Stimulated activated naive B cell treated with anti-CD40 and anti-IgM and Interleukin-4, amounts not matched to agents 10 μg/mL and 1 μg/mL and 100 μg/mL, for 72 hours (primary cell): ENCODE measurements at regions not wholly inside any gene's neighbourhood (a gene's known extent, or its start where the extent isn't known, plus 50 kb on each side); places are given as distances from the start of the nearest gene placed in this dataset.
"Not testable (repeated sequence)": the region's sequence is repeated elsewhere in the genome, so short reads cannot be mapped to it uniquely, and the experiment has no call there.

Experiments used
- ATAC-seq, 2 donors: fragments of 150-1000 bp; cut with Tn5 transposase; replicated peaks; 2 replicates each; pipeline ENCODE4 v1.10.0; 2021; ENCODE audit warnings: moderate library complexity in 1 of 2
- DNase-seq: peaks from one replicate; pipeline ENCODE4 v3.0.0; 2021
- H3K27ac Mint-ChIP-seq: one replicate; pipeline ENCODE4 v1.8.0; 2022; ENCODE audit warnings: mild to moderate bottlenecking, mixed read lengths
- H3K27me3 Mint-ChIP-seq, 2 donors: one replicate each; pipeline ENCODE4 v1.8.0; 2022; ENCODE audit warnings: mixed read lengths in 2 of 2
- H3K36me3 Mint-ChIP-seq, 2 donors: one replicate each; pipeline ENCODE4 v1.8.0; 2022; ENCODE audit warnings: mixed read lengths in 2 of 2, mild to moderate bottlenecking in 1 of 2
- H3K4me1 Mint-ChIP-seq, 2 donors: one replicate each; pipeline ENCODE4 v1.8.0; 2022; ENCODE audit warnings: mixed read lengths in 2 of 2, mild to moderate bottlenecking in 1 of 2
- H3K4me3 Mint-ChIP-seq, 2 donors: one replicate each; pipeline ENCODE4 v1.8.0; 2022; ENCODE audit warnings: mild to moderate bottlenecking in 2 of 2, mixed read lengths in 2 of 2, moderate library complexity in 1 of 2
- H3K9me3 Mint-ChIP-seq, 2 donors: one replicate each; pipeline ENCODE4 v1.8.0; 2022; ENCODE audit warnings: mixed read lengths in 2 of 2, mild to moderate bottlenecking in 1 of 2

DNA sequence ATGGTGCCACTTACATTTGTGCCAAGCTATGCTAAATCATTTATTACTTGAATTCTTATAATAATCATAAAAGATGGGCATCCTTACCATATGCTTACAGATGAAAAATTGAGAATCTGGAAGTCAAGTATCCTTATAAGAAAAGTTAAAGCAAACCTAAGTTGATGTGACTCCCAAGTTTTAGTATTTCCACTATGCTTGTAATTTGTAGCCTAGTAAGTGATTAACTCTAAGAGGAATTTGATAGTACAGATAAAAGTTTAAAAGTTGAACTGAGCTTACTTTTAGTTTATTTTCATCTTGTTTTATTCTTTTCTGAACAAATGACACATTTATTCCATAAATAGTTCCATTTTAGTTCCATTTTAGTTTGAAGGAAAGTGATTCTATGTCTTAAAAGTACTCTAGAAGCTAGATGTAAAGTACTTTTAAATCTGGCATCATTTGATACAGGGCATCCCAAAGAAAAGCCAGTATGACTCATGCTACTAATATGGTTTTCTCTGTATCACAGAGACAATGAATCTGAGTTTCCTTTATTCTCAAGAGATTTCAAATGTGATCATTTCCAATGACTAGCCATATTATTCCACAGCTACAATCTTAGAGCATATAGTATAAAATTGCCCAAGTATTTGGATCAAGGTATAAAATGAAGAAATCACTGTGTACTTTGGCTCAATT, 596.0 kb downstream of the SLC16A7 start:
- Mint-ChIP-seq H3K4me1 (no peaks in the 10 kb centered on the region), H3K4me3 (no peak overlapping the region), H3K9me3 (no peaks in the 10 kb centered on the region), H3K27ac (no peak overlapping the region), H3K36me3 (no peaks in the 10 kb centered on the region), H3K27me3 (no peaks in the 10 kb centered on the region)
- DNase-seq (no peak), ATAC-seq (no peak)

DNA sequence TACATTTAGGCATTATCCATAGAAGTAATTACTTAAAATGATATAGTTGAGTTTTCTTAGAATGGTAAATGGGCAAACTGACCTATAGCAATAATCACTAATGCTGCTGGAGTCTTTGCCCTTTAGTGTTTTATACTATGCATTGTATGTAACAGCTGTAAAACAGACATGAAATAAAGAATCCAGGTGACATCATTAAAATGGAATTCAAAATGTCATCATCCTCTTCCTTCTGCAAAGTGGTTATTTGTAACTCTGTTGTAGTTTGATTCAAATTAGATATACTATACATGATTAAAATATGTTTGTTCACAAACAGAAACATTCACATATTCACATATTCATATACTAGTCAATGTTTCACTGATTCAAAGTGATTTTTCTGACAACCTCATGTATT, 598.8 kb downstream of the SLC16A7 start:
- H3K9me3 Mint-ChIP-seq = peaks cover 0 to 3% of the 10 kb centered on the region in 2 donors
- no peak overlapping the region for H3K4me3 Mint-ChIP-seq
- DNase-seq (no peak), ATAC-seq (no peak)
- no peaks in the 10 kb centered on the region for H3K4me1 Mint-ChIP-seq
- H3K36me3 Mint-ChIP-seq = no peaks in the 10 kb centered on the region
- no peak overlapping the region for H3K27ac Mint-ChIP-seq
- H3K27me3 Mint-ChIP-seq = no peaks in the 10 kb centered on the region

DNA sequence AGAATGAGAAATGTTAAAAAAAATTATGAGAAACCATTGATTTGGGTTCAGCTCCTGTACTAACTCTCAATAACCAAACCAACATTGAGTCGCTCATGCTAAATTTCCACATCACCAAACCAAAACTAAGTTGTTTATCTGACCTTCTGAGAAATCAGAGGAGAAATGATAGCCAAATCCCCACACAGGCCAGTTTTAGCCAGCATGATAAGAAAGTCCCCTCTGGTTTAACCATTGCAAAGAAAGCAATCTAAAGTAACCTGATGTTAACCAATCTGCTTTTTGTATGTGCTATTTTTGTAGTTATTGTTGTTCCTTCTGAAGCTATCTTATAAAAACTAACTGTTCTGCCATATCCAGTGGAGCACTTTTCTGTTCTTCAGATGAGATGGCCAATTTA, 599.7 kb downstream of the SLC16A7 start:
- ATAC-seq = no peak
- H3K4me1 Mint-ChIP-seq = no peaks in the 10 kb centered on the region
- H3K27me3 Mint-ChIP-seq = no peaks in the 10 kb centered on the region
- H3K36me3 Mint-ChIP-seq = no peaks in the 10 kb centered on the region
- no peak overlapping the region for H3K4me3 Mint-ChIP-seq
- H3K9me3 Mint-ChIP-seq = peaks cover 0 to 3% of the 10 kb centered on the region in 2 donors
- no peak for DNase-seq
- H3K27ac Mint-ChIP-seq = no peak overlapping the region

DNA sequence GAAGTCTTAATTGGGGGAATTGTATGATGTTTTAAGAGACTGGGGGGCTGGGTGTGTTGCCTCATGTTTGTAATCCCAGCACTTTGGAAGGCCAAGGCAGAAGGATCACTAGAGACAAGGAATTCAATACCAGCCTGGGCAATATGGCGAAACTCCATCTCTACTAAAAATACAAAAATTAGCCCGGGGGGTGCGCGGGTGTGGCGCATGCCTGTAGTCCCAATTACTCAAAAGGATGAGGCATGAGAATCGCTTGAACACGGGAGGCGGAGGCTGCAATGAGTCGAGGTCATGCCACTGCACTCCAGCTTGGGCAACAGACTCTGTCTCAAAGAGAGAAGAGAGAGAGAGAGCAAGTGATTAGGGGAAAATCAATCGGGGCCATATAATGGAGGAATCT, 600.5 kb downstream of the SLC16A7 start:
- no peaks in the 10 kb centered on the region for H3K36me3 Mint-ChIP-seq
- H3K4me1 Mint-ChIP-seq = no peaks in the 10 kb centered on the region
- H3K27ac Mint-ChIP-seq = no peak overlapping the region
- H3K4me3 Mint-ChIP-seq = no peak overlapping the region
- DNase-seq (no peak), ATAC-seq (no peak)
- peaks cover 0 to 3% of the 10 kb centered on the region in 2 donors for H3K9me3 Mint-ChIP-seq
- no peaks in the 10 kb centered on the region for H3K27me3 Mint-ChIP-seq

DNA sequence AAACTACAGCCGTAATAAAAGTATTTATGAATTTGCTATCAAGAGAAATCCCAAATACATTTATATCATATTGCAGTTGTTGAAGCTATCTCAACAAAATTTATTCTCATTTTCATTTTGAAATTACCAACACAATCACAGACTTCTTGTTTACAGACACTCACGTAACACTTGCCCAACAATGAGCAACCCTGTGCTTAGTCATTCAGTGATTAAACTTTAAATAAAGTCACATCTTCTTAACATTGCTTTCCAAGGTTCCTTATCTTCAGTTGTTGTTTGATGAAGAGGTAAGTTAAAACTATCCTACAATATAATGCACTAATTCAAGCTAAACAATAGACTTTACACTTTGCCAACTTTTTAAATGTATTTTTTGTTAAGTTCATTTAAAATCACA, 601.8 kb downstream of the SLC16A7 start:
- Mint-ChIP-seq H3K27ac (no peak overlapping the region), H3K9me3 (peaks cover 0 to 3% of the 10 kb centered on the region in 2 donors), H3K27me3 (no peaks in the 10 kb centered on the region), H3K36me3 (no peaks in the 10 kb centered on the region), H3K4me1 (no peaks in the 10 kb centered on the region), H3K4me3 (no peak overlapping the region)
- no peak for ATAC-seq
- no peak for DNase-seq

DNA sequence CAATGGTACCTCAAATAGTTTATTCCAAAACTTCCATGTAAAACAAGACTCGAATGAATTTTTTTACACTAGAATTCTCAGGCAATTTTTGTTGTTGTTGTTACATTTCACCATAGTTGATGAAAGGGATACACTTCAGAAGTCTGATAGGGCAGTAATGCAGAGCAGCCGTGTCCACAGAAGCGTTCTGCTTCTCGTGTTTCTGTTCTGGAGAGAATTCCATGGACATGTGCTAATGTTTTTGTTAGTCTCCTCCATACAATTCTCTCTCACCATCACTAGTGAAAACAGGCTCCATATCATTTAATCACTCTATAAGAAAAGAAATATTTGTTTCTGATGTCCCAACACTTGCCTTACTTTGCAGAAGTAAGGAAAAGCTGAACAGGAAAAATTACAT, 606.1 kb downstream of the SLC16A7 start:
- Mint-ChIP-seq H3K9me3 (peaks cover 0 to 7% of the 10 kb centered on the region in 2 donors), H3K36me3 (no peaks in the 10 kb centered on the region), H3K4me3 (no peak overlapping the region), H3K27ac (no peak overlapping the region), H3K27me3 (no peaks in the 10 kb centered on the region), H3K4me1 (no peaks in the 10 kb centered on the region)
- no peak for DNase-seq
- ATAC-seq = no peak

DNA sequence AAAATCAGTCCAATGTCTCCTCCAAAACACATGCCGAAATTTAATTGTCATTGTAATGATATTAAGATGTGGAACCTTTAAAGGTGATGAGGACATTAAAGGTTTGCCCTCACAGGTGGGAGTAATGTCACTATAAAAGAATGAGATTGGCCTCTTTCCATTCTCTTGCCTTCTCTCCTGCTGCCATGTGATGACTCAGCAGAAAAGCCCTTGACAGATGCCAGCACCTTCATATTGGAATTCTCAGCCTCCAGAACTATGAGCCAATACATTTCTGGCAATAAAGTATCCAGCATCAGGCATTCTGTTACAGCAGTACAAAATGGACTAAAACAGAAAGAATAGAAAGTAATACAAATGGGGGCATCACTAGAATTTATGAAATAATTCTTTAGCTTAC, 609.7 kb downstream of the SLC16A7 start:
- ATAC-seq (no peak), DNase-seq (no peak)
- Mint-ChIP-seq H3K9me3 (peaks cover 0 to 4% of the 10 kb centered on the region in 2 donors), H3K4me3 (no peak overlapping the region), H3K36me3 (no peaks in the 10 kb centered on the region), H3K4me1 (no peaks in the 10 kb centered on the region), H3K27ac (no peak overlapping the region), H3K27me3 (no peaks in the 10 kb centered on the region)

DNA sequence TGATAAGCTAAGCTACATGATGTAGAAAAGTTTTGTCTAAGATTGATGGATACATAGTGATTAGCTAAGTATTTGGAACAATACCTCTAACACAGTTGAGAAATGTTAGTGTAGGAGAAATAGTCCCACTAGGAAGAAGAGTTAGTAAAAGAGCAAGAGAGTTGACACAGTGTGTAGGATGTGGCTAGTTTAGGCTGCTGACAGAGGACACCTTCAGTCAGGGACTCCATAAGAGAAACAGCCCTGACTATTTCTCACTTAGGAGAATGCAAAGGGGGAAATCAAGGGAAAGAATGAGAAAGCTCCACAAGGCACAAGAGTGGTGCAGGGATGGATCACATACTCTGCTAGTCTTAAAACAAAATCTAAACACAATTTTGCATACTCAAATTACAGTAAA, 613.7 kb downstream of the SLC16A7 start:
- Mint-ChIP-seq H3K36me3 (no peaks in the 10 kb centered on the region), H3K4me1 (no peaks in the 10 kb centered on the region), H3K27ac (no peak overlapping the region), H3K9me3 (peaks cover 4 to 6% of the 10 kb centered on the region in 2 donors), H3K27me3 (no peaks in the 10 kb centered on the region), H3K4me3 (no peak overlapping the region)
- DNase-seq (no peak), ATAC-seq (no peak)

DNA sequence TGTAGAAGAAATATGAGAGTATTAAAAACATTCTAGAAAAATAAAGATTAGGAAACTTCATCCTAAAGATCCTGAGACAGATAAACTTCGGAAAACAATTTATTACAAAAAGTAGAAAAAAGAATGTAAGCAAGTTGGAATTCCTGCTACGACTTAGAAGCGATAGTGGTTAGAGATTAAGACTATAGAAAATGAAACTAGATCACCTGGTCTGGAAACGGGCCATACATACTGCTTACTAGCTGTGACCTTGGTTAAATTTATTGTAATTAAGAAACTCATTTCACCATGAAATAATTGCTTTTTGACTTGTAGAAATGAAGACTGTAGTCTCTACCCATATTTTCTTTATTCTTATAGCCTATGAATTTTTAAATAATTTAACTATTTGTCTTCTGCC, 614.1 kb downstream of the SLC16A7 start:
- peaks cover 4 to 8% of the 10 kb centered on the region in 2 donors for H3K9me3 Mint-ChIP-seq
- no peaks in the 10 kb centered on the region for H3K27me3 Mint-ChIP-seq
- no peak overlapping the region for H3K4me3 Mint-ChIP-seq
- H3K4me1 Mint-ChIP-seq = no peaks in the 10 kb centered on the region
- DNase-seq (no peak), ATAC-seq (no peak)
- no peaks in the 10 kb centered on the region for H3K36me3 Mint-ChIP-seq
- no peak overlapping the region for H3K27ac Mint-ChIP-seq

DNA sequence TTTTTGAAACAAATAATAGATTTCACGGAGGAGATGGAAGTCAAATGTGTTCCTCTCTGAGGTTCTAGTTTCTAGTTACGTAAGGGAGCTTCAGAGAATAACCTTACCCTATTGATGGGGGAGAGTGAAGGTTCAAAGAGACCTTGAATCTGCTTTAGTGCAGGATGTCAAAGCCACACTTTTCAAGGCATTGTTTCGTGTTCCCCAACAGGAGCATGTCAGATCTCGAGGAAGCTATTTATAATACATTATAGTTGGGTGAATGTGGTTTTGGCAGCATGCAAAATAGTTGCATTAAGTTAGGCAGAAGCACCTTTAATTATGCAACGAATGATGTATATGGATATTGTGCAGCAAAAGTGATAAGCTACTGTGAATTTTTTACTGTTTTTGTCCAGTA, 614.9 kb downstream of the SLC16A7 start:
- ATAC-seq (no peak), DNase-seq (no peak)
- H3K9me3 Mint-ChIP-seq = peaks cover 4 to 10% of the 10 kb centered on the region in 2 donors
- no peaks in the 10 kb centered on the region for H3K36me3 Mint-ChIP-seq
- no peaks in the 10 kb centered on the region for H3K27me3 Mint-ChIP-seq
- no peaks in the 10 kb centered on the region for H3K4me1 Mint-ChIP-seq
- no peak overlapping the region for H3K4me3 Mint-ChIP-seq
- no peak overlapping the region for H3K27ac Mint-ChIP-seq

DNA sequence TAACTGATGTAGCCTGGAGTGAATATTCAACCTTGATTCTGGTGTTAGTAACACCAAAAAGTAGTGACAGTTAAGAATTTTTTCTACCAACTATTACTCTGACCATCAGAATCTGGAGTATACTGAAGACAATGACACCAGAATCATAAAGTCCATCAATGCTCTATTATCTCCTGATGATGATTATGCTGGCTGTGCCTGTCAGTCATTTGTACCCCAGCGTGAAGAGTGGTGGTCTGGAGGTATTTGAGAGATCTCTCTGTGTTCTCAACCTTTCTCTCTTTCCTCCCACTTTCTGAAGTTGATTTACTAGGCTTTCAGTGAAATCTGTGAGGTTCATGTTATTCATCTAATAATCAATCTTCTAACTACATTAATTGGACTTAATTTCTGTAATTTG, 615.4 kb downstream of the SLC16A7 start:
- Mint-ChIP-seq H3K27ac (no peak overlapping the region), H3K4me3 (no peak overlapping the region), H3K9me3 (peaks cover 4 to 10% of the 10 kb centered on the region in 2 donors), H3K4me1 (no peaks in the 10 kb centered on the region), H3K27me3 (no peaks in the 10 kb centered on the region), H3K36me3 (no peaks in the 10 kb centered on the region)
- DNase-seq (no peak), ATAC-seq (no peak)

DNA sequence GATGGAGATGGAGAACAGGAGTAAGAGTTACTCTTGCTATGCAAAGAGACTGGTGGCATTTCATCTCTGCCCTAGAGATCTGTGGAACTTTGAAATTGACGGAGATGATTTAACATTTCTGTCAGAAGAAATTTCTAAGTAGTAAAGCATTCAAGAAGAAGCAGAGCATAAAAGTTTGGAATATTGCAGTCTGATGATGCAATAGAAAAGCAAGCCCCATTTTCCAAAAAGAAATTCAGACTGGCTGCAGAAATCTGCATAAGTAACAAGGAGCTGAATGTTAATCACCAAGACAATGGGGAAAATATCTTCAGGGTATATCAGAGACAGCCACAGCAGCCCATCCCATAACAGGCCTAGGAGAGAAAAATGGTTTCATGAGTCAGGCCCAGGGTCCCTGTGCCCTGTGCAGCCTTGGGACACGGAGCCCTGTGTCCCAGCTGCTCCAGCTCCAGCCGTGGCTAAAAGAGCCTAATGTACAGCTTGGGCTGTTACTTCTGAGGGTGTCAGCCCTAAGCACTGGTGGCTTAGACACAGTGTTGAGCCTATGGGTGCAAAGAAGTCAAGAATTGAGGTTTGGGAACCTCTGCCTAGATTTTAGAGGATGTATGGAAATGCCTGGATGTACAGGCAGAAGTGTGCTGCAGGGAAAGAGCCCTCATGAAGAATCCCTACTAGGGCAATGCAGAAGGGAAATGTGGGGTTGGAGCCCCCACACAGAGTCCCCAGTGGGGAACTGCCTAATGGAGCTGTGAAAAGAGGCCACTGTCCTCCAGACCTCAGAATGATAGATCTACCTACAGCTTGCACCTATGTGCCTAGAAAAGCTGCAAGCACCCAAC, 616.6 kb downstream of the SLC16A7 start:
- Mint-ChIP-seq H3K4me3 (no peak overlapping the region), H3K36me3 (no peaks in the 10 kb centered on the region), H3K27ac (no peak overlapping the region), H3K27me3 (no peaks in the 10 kb centered on the region), H3K9me3 (peaks cover 4 to 10% of the 10 kb centered on the region in 2 donors), H3K4me1 (no peaks in the 10 kb centered on the region)
- no peak for DNase-seq
- ATAC-seq = no peak

DNA sequence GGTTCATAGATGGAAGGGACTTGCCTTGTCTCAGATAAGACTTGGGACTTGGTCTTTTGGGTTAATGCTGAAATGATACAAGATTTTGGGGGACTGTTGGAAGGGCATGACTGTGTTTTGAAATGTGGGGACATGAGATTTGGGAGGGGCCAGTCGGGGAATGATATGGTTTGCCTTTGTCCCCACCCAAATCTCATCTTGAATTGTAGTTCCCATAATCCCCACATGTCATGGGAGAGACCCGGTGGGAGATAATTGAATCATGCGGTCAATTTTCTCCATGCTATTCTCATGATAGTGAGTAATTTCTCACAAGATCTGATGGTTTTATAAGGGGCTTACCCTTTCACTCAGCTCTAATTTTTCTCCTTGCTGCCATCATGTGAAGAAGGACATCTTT, 617.4 kb downstream of the SLC16A7 start:
- peaks cover 4 to 10% of the 10 kb centered on the region in 2 donors for H3K9me3 Mint-ChIP-seq
- not testable (repeated sequence) for H3K4me3 Mint-ChIP-seq

DNA sequence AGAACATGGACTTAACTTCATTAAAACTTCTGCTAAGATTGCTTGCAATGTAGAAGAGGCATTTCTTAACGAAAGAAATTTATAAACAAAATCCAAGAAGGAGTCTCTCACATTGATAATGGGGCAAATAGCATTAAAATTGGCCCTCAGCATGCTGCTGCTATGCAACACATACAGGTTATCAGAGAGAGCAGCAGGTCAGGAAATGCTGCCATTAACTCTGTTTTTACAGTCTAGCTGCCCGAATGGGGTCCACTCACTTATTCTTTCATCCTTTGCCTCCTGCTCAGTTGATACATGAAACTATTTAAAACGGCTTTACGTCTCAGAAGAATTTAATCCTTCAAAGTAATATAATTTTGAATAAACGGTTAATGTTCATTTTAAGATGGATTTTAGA, 620.4 kb downstream of the SLC16A7 start:
- Mint-ChIP-seq H3K4me3 (no peak overlapping the region), H3K27me3 (no peaks in the 10 kb centered on the region)
- ATAC-seq = no peak

More for the DNA sequence above, 617.4 kb downstream of the SLC16A7 start:
- H3K27me3 Mint-ChIP-seq, H3K36me3 Mint-ChIP-seq, H3K27ac Mint-ChIP-seq, H3K4me1 Mint-ChIP-seq, DNase-seq, ATAC-seq: not testable (repeated sequence)

DNA sequence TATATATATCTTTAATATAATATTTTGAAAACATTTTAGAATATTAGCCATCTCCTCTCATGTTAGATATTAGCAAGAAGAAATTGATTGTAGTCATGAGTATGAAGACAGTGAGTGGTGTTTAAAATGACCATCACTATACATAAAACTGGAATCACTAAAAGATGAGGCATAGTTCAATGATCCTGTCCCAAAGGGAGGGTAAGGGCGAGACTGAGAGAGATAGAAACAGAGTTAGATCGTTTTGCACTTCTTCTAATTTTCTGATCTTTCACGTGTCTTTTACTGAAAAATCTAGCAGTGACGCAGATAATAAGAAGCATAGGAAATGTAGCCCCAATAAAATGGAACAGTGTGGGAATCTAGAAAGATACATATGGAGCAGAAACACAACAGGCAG, 627.4 kb downstream of the SLC16A7 start:
- no peaks in the 10 kb centered on the region for H3K4me1 Mint-ChIP-seq
- peaks cover 0 to 1% of the 10 kb centered on the region in 2 donors for H3K9me3 Mint-ChIP-seq
- no peaks in the 10 kb centered on the region for H3K36me3 Mint-ChIP-seq
- no peak for ATAC-seq
- H3K4me3 Mint-ChIP-seq = no peak overlapping the region
- H3K27ac Mint-ChIP-seq = no peak overlapping the region
- no peak for DNase-seq
- no peaks in the 10 kb centered on the region for H3K27me3 Mint-ChIP-seq

More for the DNA sequence above, 620.4 kb downstream of the SLC16A7 start:
- Mint-ChIP-seq H3K27ac (no peak overlapping the region), H3K9me3 (peaks cover 4 to 11% of the 10 kb centered on the region in 2 donors), H3K4me1 (no peaks in the 10 kb centered on the region), H3K36me3 (no peaks in the 10 kb centered on the region)
- DNase-seq = no peak
